T1000 (cell line): ENCODE measurements at regions not wholly inside any gene's neighbourhood (a gene's known extent, or its start where the extent isn't known, plus 50 kb on each side); places are given as distances from the start of the nearest gene placed in this dataset.
A peak's percentile ranks its signal among the peaks of the same experiment; 100 is the strongest.

ENCODE experiments used
- DNase-seq: peaks from one replicate; lab custom pipeline; 2025; ENCODE audit warnings: mixed read lengths; lab: John Stamatoyannopoulos, UW

DNA sequence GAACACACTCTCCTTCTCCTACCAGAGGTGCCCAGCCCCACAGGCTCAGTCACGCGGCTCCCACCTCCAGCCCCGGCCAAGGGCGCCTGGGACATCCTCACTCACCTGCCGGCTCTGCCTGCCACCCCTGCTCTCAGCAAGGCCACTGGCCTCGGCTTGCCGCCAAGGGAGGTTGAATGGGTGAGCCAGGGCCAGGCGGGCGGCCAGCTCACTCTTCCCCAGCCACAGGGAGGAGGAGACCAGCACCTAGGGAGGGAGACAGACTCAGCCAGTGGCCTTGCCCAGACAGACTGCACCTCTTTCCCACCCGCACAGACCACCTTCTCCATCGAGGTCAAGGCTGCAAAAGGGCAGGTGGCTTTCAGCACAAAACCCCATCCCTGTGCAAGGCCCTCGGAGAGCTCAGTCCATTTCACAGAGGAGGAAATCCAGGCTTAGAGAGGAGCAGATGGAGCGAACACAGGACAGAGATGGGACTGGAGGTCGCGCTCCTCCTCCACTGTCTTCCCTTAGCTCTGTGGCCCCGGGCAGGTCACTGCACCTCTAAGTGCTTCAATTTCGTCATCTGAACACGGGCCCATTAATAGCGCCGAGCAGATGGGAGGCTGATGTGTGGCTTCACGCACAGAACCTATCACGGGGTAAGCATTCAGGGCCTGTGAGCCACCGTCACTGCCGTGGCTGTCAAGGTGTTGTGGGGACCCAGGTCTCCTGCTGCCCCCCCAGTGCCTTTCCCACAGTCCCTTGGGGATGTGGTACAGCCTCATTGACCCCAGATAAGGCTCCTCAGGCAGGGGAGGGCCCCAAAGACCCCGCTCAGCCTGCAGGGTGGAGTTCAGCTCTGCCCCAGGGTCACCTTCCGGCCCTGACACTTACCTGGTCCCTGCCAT is 56.1 kb downstream of the RMI2 start:
- no peak for DNase-seq

DNA sequence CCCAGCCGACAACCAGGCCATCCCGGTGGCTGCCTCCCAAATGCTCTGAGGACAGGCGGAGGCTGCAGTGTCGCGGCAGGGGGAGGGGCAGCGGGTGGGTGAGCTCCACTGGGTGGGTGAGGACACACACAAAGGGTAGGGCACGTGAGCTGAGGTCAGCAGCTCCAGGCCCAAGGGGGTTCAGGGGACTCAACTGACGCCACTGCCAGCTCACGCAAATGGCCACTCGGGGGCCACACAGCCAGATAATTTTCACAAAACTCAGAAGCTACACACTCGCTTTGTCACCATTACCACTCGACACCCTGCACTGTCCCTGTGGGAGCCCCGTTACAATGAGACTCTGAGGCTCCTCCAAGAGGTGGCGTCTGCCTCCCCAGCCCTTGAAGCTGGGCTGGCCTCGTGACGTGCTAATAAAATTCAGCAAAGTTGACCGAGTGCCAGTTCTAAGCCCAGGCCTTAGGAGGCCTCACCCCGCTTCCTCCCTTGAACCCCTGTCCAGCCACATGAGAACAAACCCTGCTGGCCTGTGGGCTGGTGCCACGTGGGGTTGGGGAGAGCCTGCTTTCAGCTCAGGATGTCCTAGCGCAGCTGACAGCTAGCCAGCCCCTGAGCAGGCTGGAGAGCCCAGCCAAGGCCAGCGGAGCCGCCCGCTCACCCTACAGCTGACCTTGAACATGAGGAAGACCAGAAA is 56.9 kb downstream of the RMI2 start:
- no peak for DNase-seq

DNA sequence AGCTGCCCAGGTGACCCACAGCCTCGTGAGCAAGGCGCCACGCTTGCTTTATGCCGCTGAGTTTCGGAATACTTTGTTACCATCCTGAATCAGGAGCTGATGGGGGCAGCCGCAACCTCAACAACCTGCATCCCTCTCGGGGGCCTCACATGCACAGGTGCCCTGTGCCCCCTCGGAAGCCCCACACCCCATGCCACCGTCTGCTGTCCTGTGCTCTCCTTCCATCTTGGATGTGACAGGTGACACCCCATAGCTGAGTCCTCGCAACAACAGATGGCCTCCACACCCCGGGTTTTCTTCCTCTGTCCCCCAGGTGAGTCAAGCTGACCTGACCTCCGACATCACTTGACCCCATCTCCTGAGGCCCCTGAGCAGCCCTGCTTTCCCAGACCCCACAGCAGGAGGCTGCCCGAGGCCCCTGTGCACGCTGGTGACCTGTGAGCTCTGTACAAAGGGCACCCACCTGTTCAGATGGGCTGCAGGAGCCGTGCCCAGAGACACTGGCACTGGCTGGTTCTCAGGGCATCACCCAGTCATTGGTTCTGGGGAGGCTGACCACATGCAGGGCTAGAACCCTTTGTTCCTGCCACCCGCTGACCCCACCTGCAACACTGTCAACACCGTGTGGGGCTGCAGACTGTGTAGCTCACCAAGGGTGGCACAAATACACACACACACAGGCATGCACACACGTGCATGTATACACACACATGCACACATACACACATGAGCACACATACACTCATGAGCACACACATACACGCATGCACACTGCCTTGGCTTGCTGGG is 57.7 kb downstream of the RMI2 start:
- no peak for DNase-seq

DNA sequence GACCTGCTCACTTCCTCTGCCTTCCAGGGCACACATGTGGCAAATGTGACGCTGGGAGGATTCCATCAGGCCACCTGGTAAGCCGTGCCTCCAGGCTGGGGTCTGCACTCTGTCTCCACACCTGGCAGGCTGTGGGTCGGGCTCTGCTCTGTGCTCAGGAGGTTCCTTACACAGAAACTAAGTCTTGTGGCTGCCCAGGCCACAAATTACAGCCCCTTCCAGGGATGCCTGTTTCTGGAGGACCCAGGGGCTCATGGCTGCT is 58.2 kb downstream of the RMI2 start:
- no peak for DNase-seq

DNA sequence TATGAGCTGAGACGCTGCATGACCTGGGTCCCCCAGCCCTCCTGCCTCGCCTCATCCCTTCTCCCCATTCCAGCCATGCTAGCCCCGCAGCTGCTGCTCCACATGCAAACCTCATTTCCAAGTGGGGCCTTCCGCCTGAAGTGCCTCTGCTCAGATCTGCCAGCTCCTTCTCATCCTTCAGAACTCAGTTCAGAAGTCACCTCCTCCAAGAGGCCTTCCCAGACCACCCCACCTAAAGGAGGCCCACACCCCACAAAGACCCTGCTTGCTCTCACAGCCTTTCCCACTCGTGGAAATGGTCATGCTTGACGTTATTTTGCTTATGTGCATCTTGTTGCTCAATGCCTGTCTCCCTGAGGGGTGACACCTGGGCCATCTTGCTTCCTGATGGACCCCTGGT is 58.7 kb downstream of the RMI2 start:
- no peak for DNase-seq

DNA sequence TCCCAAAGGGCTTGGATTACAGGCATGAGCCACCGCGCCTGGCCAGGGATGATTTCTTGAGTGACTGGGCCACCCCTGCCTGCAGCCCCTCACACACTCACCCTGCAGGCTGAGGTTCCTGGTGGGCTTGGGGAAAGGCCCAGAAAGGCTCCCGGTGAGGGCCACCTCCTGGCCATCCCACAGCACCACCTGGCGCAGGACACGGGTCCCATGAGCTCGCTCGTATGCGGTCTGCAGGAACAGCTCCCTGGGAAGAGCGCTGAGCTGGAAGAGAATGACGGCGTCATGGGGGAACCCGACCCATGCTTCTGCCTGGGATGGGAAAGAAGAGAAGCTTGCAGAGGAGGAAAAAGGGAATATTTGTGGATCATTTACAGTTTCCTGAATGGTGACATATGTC is 59.3 kb downstream of the RMI2 start:
- DNase-seq = no peak

DNA sequence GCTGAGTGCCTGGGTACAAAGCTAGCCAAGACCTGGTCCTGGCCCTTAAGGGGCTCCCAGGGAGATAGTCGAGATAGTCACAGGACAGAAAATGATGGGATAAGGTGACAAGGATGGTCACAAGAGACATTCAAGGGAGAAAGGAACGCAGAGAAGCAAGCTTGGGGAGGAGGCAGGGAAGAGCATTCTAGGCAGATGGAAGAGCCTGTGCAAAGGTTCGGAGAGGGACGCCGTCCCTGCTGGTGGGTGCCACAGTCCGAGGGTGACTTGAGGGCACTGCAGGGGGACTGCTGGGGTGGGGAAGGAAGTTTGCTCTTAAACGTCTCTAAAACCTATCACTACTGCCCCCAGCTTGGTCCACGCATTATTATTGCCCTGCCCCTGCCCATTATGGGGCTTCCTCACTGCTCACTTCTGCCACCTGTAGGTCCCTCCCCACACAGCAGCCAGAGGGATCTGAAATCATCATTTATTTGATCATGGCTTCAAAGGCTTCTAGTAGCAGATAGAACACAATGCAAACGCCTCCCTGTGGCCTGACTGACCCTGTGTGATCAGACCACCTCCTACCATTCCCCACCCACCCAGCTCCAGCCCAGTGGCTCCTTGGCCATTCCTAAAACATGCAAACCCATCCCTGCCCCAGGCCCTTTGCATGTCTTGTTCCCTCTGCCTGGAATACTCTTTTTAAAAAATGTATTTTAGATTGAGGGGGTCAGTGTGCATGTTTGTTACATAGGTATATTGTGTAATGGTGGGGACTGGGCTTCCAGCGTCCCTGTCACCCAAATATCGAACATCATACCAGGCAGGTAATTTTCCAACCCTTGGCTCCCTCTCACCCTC is 60.3 kb downstream of the RMI2 start:
- no peak for DNase-seq

DNA sequence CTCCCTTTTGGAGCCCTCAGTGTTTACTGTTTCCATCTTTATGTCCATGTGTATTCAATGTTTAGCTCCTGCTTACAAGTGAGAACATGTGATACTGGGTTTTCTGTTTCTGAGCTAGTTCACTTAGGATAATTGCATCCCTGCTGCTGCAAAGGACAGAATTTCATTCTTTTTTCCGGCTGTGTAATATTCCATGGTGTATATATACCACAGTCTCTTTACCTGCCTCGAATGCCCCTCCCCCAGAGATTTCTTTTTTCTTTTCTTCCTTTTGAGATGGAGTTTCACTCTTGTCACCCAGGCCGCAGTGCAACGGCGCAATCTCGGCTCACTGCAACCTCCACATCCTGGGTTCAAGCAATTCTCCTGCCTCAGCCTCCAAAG is 60.9 kb downstream of the RMI2 start:
- no peak for DNase-seq

DNA sequence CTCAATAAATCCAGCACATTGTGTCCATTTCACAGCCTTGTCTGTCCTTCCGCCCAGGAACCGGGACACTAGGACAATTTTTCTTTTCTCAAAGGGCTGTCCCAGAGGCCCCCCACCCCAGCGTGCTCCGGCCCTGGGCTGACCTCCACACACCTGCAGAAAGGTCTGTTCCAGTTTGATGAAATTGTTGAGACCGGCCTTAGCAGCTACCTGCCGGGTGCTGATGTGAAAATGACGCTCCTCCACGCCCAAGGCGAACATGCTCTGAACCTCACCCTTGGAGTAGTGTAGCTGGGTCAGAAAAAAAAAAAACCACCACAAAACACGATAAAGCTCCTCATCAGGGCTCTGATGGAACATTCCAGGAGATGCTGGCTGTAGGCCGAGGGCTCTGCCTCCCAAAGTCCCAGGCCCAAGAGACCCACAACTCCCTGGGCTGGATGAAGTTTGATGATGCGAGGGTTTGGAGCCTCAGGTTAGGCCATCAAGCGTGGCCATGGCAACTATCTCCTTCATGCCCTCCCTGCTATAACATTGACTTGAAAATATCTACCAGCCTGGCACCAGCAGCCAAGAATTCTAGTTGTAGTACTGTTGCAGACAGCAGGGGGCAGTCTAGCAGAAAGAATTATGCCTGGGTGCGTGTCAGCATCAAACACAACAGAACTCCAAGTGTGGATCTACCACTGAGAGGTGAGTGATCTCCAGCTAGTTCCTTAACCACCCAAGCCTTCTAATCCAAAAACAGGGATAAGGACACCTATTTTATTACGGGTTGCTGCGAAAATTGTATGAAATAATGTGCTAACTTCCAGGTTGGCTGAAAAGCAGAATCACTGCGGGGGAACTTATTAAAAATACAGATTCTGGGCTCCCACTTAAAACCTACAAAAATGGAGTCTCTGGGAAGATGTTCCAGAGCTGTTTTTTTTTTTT is 62.1 kb downstream of the RMI2 start:
- DNase-seq = peak; percentile 78

DNA sequence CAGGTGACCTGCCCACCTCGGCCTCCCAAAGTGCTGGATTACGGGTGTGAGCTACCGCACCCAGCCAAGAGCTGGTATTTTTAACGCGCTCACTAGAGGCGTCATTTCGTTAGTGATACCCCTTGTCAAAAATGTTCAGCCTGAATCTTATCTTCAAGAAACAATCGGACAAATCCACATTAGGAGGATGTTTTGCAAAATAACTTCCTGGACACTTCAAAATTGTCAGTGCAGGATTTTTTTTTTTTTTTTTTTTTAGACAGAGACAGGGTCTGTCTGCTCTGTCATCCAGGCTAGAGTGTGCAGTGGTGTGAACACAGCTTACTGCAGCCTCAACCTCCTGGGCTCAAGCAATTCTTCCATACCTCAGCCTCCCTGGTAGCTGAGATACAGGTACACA is 63.0 kb downstream of the RMI2 start:
- no peak for DNase-seq

DNA sequence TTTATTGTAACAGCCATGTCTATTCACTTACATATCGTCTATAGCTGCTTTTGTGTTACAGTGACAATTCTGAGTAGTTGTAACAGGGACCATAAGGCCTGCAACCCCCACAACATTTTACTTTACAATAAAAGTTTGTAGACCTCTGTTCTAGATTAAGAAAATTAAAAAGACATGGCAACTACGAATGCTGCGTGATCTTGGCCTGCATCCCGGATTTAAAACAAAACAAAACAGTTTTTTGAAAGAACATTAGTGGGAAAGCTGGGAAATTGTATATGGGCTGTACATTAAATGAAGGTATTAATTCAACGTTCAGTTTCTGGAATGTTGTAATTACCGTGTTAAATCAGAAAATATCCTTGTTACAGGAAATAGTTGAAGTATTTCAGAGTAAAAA is 64.1 kb downstream of the RMI2 start:
- DNase-seq = no peak

DNA sequence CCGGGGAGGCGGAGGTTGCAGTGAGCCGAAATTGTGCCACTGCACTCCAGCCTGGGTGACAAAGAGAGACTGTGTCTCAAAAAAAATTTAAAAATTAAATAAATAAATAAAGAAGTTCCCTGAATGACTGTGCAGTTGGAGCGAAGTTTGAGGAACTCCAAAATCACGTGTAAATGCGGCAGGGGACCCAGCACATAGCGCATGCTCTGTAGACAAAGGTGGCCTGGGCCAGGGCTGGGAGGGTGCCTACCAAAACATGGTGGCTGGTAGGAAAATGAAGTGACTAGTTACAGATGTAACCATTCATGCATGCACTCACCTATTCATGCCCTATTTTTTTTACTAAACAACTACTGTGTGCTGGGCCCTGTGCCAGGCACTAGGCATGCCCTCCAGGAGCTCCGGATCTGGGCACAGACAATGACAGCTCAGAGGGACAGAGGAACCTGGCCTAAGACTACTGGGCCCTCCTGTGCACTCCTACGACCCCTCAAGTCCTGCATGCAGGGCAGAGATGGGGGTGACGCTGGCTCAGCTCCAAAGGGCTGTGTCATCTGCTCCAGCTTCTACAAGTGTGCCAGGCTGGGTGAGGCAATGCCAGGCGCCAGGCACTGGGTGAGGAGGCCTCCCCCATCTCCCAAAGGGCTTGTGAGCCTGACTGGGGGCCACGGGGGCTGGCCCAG is 65.3 kb downstream of the RMI2 start:
- DNase-seq = no peak

DNA sequence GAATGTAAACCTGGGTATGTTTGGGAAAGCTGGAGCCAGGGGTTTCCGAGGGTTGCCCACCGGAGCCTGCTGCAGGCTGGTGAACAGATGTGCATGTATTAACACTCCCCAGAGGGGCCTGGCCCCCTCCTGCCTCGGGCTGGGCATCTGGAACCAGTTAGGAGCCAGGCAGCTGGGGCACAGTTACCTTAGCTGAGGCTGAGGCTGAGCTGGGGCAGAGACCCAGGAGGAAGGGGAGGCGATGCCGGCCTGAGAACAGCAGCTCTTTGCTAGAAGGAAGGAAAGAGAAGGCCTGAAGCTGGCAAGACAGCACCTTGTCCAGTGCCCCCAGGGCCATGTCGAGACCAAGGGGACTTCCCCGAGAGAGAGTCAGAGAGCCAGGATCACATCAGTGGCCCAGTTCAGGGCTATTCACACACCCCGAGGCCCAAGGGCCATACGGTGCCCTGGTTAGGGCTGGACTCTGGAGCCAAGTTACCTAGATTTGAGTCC is 65.8 kb downstream of the RMI2 start:
- DNase-seq = no peak

DNA sequence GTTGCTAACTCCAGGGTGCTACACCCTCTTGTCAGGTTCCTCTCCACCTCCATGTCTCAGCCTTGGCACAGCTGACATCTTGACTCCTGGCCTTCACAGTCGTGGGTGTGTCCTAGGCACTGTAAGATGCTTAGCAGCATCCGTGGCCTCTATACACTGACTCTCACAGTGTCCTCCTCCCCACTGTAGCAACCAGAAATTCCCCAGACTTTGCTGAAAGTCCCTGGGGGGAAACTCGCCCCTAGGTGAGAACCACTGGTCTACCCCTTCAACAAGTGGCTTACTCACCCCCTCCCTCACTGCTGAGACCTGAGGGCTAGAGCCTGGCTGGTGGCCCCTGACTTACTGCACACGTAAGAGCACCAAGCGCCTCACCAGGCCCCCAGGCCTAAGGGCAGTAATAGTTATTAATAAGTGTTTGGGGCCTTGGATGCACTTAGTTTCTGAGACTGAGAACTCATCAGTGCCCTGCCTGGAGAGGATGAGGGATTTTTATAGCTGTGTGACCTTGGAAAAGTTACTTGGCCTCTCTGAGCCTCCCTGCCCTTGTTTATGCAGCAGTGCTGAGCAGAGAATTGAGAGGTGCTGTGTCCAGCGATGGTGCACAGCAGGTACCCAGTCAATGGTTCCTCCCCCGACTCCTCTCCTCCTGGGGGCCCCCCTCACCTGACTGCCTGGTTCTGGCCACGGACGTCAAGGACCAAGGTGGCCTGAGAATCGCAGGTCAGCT is 67.1 kb downstream of the RMI2 start:
- no peak for DNase-seq

DNA sequence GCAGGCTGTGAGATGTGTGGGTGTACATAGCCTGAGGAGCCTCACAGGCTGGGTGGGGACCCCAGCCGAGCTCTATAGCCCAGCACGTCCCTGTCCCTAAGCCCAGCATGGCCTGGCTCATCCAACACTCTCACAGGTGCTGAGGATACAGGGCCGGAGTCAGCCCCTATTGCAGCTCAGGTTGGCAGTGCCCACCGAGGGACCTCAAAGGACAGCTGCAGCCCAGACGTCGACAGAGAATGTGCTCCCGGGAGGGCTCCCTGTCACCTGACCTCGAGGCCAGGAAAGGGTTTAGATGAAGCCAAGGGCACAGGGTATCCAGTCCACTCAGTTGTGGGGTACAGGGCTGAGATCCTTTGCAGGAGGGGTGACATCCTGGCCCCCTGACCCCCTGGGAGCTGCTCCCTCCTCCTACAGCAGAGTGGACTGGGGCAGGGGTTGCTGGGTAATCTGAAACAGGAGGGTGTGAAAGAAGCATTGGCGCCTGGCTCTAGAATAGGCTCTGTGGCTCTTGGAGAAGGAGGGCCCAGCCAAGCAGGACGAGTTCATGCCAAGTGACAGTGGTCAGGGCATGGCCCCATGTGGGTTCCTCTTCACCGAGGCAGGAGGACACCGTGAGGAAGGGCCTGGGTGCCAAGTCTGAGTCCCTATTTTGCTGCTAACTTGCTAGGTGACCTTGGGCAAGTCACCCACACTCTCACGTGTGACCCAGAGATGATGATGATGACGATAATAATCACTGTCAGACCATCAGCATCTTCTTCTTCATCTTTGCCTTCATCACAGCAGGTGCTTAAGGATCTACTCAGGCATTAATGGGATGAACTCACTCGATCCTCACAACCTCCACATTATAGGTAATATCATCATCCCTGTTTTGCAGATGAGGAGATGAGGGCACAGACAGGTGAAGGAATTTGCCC is 68.0 kb downstream of the RMI2 start:
- DNase-seq = no peak

DNA sequence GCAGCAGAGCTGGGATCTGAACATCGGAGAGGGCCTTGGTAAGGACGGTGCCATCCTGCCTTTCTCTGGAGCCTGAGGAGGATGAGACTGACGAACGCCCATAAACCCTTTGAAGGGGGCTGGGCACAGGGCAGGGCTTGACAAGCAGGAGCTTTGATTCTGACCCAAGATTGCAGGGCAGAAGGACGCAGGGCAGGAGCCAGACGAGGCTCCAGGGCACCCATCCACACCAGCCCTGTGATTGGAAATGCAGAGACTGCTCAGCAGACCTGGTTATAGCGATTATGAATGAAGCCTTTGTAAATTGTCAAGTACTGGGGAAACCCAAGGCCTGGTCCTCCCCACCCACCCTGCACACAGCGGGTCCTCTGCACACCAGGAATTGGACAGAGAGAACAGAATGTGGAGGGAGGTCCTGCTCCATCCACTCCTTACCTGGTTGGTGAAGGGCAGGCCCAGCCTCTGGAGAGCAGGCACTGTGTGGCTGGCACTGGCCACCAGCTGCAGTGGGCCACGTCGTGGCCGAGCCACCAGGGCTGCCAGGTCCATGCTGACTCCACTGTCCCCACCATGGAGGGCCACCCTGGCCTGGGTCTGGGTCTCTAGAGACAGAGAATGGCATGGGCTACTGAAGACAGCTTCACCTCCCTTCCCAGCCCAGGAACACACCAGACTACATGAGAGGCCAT is 68.8 kb downstream of the RMI2 start:
- DNase-seq = no peak

DNA sequence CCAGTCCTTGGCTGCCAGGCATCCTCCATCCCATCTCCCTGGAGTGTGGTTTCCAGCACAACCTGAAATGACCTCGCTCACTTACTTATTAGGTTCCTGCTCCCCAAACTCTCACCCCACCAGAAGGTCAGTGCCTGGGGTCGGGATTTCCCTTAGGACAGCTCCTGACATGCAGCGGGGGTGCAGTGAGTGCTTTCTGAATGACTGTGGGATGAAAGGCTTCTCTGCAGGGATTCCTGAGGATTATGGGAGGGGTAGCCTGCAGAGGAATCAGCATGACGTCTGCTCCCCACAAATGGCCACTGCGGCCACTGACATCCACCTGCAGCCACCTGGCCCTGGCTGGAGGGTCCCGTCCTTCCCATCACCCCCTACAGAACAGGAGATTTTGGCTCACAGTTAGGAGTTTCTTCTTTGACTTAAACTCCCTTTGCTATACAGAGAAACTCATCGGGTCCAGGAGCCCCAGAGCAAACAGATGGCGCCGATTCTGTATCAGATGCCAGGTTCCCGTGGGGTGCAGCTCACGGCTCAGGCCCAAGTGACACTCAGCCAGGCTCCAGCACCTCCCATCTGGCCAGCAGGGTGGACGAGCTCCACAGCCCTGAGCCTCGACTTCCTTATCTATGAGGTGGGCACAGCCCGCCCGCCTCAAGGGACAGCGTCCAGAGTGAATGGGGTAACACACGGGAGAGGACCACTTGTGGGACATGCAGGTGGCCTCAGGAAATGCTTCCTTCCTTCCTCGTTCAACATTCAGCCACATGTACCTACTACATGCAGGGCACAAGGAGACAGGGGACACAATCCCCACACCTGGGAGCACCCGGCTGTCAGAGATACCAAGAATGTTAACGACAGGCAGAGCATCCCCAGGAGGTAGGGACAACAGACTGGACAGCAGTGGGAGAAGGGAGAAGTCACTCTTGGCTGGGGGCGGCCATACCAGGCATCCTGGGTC is 69.8 kb downstream of the RMI2 start:
- DNase-seq = no peak
